NCI-H774 (cell line): ENCODE measurements at regions not wholly inside any gene's neighbourhood (a gene's known extent, or its start where the extent isn't known, plus 50 kb on each side); places are given as distances from the start of the nearest gene placed in this dataset.

Experiments
- DNase-seq: peaks from one replicate; lab custom pipeline; 2025; lab: John Stamatoyannopoulos, UW

- DNase-seq, result no peak
Observed at GRCh38 chr11:31902706-31903105, 91.6 kb upstream of the PAX6 start.

- no peak for DNase-seq
Observed at GRCh38 chr11:31895926-31896325, 84.8 kb upstream of the PAX6 start.

- no peak for DNase-seq
Observed at GRCh38 chr11:31887180-31887579, 76.1 kb upstream of the PAX6 start.

DNA sequence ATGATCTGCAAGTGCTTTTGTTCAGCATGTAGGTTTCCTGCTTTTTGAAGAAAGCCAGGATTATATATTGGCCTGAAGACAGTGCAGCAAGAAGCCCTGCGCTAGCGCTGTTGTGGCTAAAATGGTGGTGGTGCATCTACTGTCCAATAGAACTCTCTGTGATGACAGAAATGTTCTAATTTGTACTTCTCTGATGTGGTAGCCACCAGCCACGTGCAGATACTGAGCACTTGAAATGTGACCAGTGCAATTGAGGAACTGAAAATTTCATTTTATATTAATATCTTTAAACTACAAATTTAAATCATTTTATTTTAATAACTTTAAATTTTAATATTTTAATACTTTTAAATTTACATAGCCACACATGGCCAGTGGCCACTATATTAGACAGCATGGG, 73.0 kb upstream of the PAX6 start:
- DNase-seq, result no peak

GRCh38 chr11:31883435-31883834, 72.3 kb upstream of the PAX6 start:
- no peak for DNase-seq

GRCh38 chr11:31882951-31883392, 71.8 kb upstream of the PAX6 start:
- DNase-seq, result no peak

DNA sequence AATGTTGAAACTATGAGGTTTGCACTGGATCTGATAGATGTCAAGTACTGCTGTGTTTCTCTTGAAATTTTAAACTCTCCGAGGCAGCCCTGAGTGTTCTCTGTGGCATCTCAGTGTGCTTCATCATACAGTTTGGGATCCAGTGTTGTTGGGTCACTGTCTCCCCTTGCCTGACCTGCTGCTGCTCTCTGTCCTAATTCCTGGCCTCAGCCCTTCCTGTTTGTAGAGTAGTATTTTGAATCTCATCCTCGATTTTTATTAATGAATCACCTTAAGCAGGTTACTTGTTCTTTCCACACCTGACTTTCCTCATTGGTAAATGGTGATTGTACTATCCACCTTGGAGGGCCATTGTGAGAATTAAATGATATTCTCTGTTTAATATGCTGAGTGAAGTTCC, 70.7 kb upstream of the PAX6 start:
- no peak for DNase-seq

- DNase-seq, result no peak
Observed at GRCh38 chr11:31879681-31880080, 68.6 kb upstream of the PAX6 start.

DNA sequence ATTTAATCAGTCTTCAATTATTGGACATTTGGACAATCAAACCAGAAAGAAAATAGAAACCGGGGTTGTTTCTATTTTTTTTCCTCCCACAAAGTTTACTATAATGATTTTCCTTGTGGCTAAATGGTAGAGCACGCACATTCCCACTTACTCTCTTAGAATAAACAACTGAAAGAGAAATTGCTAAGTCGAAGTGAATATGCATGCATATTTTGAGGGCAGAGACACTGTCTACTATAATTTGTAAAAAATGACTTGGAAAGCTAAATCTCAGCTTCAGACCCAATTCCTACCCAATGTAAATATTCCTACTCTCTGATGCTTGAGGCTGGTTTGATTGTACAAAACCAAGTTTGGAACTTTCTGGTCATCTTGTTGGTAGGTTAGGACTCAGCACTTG, 66.7 kb upstream of the PAX6 start:
- no peak for DNase-seq

DNA sequence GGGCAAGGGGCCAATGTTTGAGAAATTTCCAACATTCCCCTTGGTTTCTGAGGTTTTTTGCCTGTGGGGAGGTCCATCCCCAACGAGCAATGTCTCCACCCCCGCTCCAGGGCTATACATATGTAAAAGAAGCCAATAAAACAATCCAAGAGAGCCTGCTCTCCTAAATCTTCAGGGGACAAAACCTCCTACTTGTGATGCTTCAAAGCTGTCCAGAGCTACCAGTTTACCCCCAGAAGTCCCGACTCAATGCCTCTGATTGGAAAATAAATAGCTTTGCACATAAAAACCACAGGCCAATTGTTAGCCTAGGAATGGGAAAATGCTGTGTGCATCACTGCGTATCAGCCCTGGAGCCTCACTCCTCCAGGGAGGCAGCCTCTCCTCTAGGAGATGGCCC, 66.0 kb upstream of the PAX6 start:
- no peak for DNase-seq

- no peak for DNase-seq
Observed at GRCh38 chr11:31875866-31876560, 64.9 kb upstream of the PAX6 start.

- DNase-seq, result no peak
Observed at GRCh38 chr11:31874631-31875191, 63.6 kb upstream of the PAX6 start.

GRCh38 chr11:31873124-31873523, 62.0 kb upstream of the PAX6 start:
- DNase-seq, result no peak

GRCh38 chr11:31872076-31872443, 60.9 kb upstream of the PAX6 start:
- no peak for DNase-seq

DNA sequence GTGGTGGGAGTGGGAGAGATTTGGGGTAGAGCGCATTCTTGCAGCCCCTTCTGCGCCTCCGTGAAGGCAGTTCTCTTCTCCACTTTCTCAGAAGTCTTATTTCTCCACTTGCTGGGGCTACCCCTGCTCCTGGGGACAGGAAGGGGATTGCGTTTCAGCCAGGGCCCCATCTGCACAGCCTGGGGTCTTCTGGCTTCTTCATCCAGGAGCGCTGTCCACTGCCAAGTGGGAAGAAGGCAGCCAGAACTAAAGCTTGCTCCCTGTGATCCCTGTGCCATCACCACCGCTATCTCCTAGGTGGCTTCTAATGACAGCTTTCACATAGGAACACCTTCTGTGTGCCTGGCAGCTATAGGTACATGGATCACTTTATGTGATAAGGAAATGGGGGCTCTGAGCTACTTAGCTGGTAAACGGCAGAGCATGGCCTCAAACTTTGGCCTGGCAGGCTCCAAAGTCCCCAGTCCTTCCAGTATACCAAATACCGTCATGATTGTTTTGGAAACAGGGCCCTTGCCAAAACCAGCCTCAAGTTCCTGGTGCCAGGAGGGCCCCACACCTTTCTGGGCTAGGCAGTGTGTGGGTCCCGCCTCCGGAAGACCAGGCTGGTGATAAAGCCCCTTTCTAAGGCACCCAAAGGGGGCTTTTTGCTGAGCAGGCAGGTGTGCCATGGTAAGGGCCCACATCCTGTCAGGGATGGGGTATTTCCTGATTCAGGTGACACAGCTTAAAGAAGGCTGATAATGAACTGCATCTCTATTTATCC, 60.4 kb upstream of the PAX6 start:
- DNase-seq, result no peak

GRCh38 chr11:31870609-31871309, 59.6 kb upstream of the PAX6 start:
- DNase-seq, result peak; percentile 13

- DNase-seq, result no peak
Observed at GRCh38 chr11:31869986-31870385, 58.9 kb upstream of the PAX6 start.

- no peak for DNase-seq
Observed at GRCh38 chr11:31865606-31866300, 54.6 kb upstream of the PAX6 start.

GRCh38 chr11:31863170-31863832, 52.2 kb upstream of the PAX6 start:
- no peak for DNase-seq

- no peak for DNase-seq
Observed at GRCh38 chr11:31861011-31861410, 49.9 kb upstream of the PAX6 start.
